NCI-H748 treated with DMSO at 0.1 percent for 48 hours (cell line): ENCODE measurements at regions not wholly inside any gene's neighbourhood (a gene's known extent, or its start where the extent isn't known, plus 50 kb on each side); places are given as distances from the start of the nearest gene placed in this dataset.

Experiments used
- DNase-seq: peaks from one replicate; lab custom pipeline; 2025; lab: John Stamatoyannopoulos, UW

GRCh38 chr3:55242921-55243320 lies 244.2 kb downstream of the WNT5A start:
- no peak for DNase-seq

- no peak for DNase-seq
Observed at GRCh38 chr3:55241098-55241497, 246.0 kb downstream of the WNT5A start.

GRCh38 chr3:55235416-55235815 lies 251.7 kb downstream of the WNT5A start:
- DNase-seq = no peak

GRCh38 chr3:55226696-55227095 lies 260.4 kb downstream of the WNT5A start:
- no peak for DNase-seq

GRCh38 chr3:55218577-55218976 lies 268.5 kb downstream of the WNT5A start:
- no peak for DNase-seq

- peak; percentile 14 for DNase-seq
Observed at GRCh38 chr3:55207744-55208143, 279.4 kb downstream of the WNT5A start.

- DNase-seq = peak; percentile 14
Observed at GRCh38 chr3:55205990-55206389, 278.1 kb upstream of the LRTM1 start.

- DNase-seq = no peak
Observed at GRCh38 chr3:55204417-55204816, 276.6 kb upstream of the LRTM1 start.

- no peak for DNase-seq
Observed at GRCh38 chr3:55203546-55203945, 275.7 kb upstream of the LRTM1 start.

GRCh38 chr3:55203006-55203405 lies 275.1 kb upstream of the LRTM1 start:
- no peak for DNase-seq

GRCh38 chr3:55202326-55202725 lies 274.5 kb upstream of the LRTM1 start:
- no peak for DNase-seq

GRCh38 chr3:55201779-55202178 lies 273.9 kb upstream of the LRTM1 start:
- no peak for DNase-seq

GRCh38 chr3:55200906-55201305 lies 273.0 kb upstream of the LRTM1 start:
- DNase-seq = no peak

GRCh38 chr3:55198554-55198953 lies 270.7 kb upstream of the LRTM1 start:
- DNase-seq = no peak

- no peak for DNase-seq
Observed at GRCh38 chr3:55197021-55197420, 269.2 kb upstream of the LRTM1 start.

- DNase-seq = no peak
Observed at GRCh38 chr3:55196495-55196894, 268.6 kb upstream of the LRTM1 start.

- no peak for DNase-seq
Observed at GRCh38 chr3:55194376-55194775, 266.5 kb upstream of the LRTM1 start.

GRCh38 chr3:55191911-55192775 lies 264.3 kb upstream of the LRTM1 start:
- no peak for DNase-seq

- no peak for DNase-seq
Observed at GRCh38 chr3:55190331-55190730, 262.5 kb upstream of the LRTM1 start.

- DNase-seq = no peak
Observed at GRCh38 chr3:55189359-55189801, 261.5 kb upstream of the LRTM1 start.

- DNase-seq = no peak
Observed at GRCh38 chr3:55185380-55185779, 257.5 kb upstream of the LRTM1 start.

GRCh38 chr3:55183201-55183600 lies 255.3 kb upstream of the LRTM1 start:
- DNase-seq = no peak

GRCh38 chr3:55180936-55181535 lies 253.2 kb upstream of the LRTM1 start:
- peak; percentile 17 for DNase-seq

- DNase-seq = no peak
Observed at GRCh38 chr3:55180161-55180560, 252.3 kb upstream of the LRTM1 start.
